ENCODE measurements at regions not wholly inside any gene's neighbourhood (a gene's known extent, or its start where the extent isn't known, plus 50 kb on each side); places are given as distances from the start of the nearest gene placed in this dataset.

- TF ChIP-seq CTCF (IDR thresholded peaks at IDR 0.05) (no peak), POLR2A (IDR thresholded peaks at IDR 0.05) (no peak)
These were observed 311.4 kb downstream of the CBLN1 start for GRCh38 chr16:48970216-48970615.

All from uterus (tissue), 2 donors.